ENCODE measurements at regions not wholly inside any gene's neighbourhood (a gene's known extent, or its start where the extent isn't known, plus 50 kb on each side); places are given as distances from the start of the nearest gene placed in this dataset.

GRCh38 chr18:66159451-66159850 lies 408.6 kb downstream of the CDH7 start:
- H2BK12ac ChIP-seq (ENCODE audit: low read depth, low read length) = no peak overlapping the region
- no peak overlapping the region for H4K91ac ChIP-seq (replicated peaks; ENCODE audit: insufficient read length, low read length)
- H4K5ac ChIP-seq (ENCODE audit: insufficient read length, low read depth, low read length) = no peak overlapping the region
- 100% methylated on average over 1 of the region's 1 CpG; no CpG with 5 or more reads in 1 of the 2 experiments for WGBS, 2 experiments (ENCODE audit: extremely low coverage in 1 of 2, insufficient coverage in 1 of 2, insufficient read length in 1 of 2, insufficient replicate concordance in 2 of 2, low coverage in 1 of 2, low lambda C conversion rate in 2 of 2, missing lambda C conversion rate in 1 of 2)
- H3K23me2 ChIP-seq (ENCODE audit: low read depth, low read length) = no peaks in the 10 kb centered on the region
- H3K14ac ChIP-seq (ENCODE audit: insufficient read length) = no peak overlapping the region
- H2AFZ ChIP-seq (ENCODE audit: low read length) = no peak overlapping the region
- POLR2A ChIA-PET (ENCODE audit: partially characterized antibody) = no interaction called here
- no peak overlapping the region for H3K4me2 ChIP-seq (ENCODE audit: insufficient read depth in 1 of 2, low read depth in 2 of 2, low read length in 2 of 2)
- no peaks in the 10 kb centered on the region for H4K20me1 ChIP-seq (replicated peaks in 1 of 2; ENCODE audit: control insufficient read depth in 1 of 2, insufficient read depth in 2 of 2, low read length in 2 of 2)
- no peak overlapping the region for H3K4me3 ChIP-seq (ENCODE audit: extremely low read depth in 1 of 4, insufficient read depth in 2 of 4, low read depth in 3 of 4, low read length in 4 of 4)
- no peaks in the 10 kb centered on the region for H3K4me1 ChIP-seq (replicated peaks in 1 of 4; ENCODE audit: control insufficient read depth in 3 of 4, insufficient read depth in 4 of 4, low read length in 3 of 4)
- no peak overlapping the region for H3K56ac ChIP-seq (replicated peaks; ENCODE audit: insufficient read length, low read depth, low read length)
- H4K8ac ChIP-seq (ENCODE audit: extremely low read depth, insufficient read depth, low read length) = no peak overlapping the region
- H3K79me1 ChIP-seq (ENCODE audit: low read depth, low read length) = no peaks in the 10 kb centered on the region
- CTCF ChIA-PET (ENCODE audit: partially characterized antibody) = interaction anchor here (0.6 kb wide), 1 partner anchor 28 kb away, joined by 3 read pairs; no protein-coding TSS in a partner anchor
- H3K9ac ChIP-seq (replicated peaks in 1 of 4; ENCODE audit: extremely low read depth in 1 of 4, low read depth in 3 of 4, low read length in 3 of 4) = no peak overlapping the region
- H2BK20ac ChIP-seq (ENCODE audit: low read length) = no peak overlapping the region
- H3K23ac ChIP-seq (ENCODE audit: insufficient read length) = no peak overlapping the region
- no peak overlapping the region for H2BK120ac ChIP-seq (replicated peaks; ENCODE audit: low read depth, low read length)
- H3K27me3 ChIP-seq (replicated peaks in 1 of 4; ENCODE audit: control insufficient read depth in 3 of 4, extremely low read depth in 1 of 4, insufficient read depth in 3 of 4, low read length in 3 of 4) = no peaks in the 10 kb centered on the region
- no peaks in the 10 kb centered on the region for H3K36me3 ChIP-seq (ENCODE audit: control insufficient read depth in 2 of 4, insufficient read depth in 4 of 4, low read length in 3 of 4)
- DNase-seq (ENCODE audit: low read depth in 1 of 2, low spot score in 2 of 2) (no peak), FAIRE-seq (no peak)
- H2BK5ac ChIP-seq (ENCODE audit: low read depth, low read length) = no peak overlapping the region
- no peak overlapping the region for H3K27ac ChIP-seq (ENCODE audit: low read depth, low read length)
- no peaks in the 10 kb centered on the region for H3K9me3 ChIP-seq (ENCODE audit: insufficient read depth in 2 of 2, low read depth in 1 of 2, low read length in 1 of 2)
- H2BK15ac ChIP-seq (ENCODE audit: low read length) = no peak overlapping the region
- no peak overlapping the region for H3K4ac ChIP-seq (replicated peaks; ENCODE audit: insufficient read length, low read depth, low read length)
- no peak overlapping the region for H3K18ac ChIP-seq (ENCODE audit: extremely low read depth, low read length)
- H3K79me2 ChIP-seq (ENCODE audit: control insufficient read depth in 1 of 2, insufficient read depth in 2 of 2, low read length in 2 of 2) = no peaks in the 10 kb centered on the region
- no peak overlapping the region for H2AK5ac ChIP-seq (ENCODE audit: low read depth, low read length)
- TF ChIP-seq SIN3A (conservative IDR thresholded peaks at IDR 0.05 in 1 of 2, IDR thresholded peaks at IDR 0.05 in 1 of 2; ENCODE audit: low read depth in 1 of 2, low read length in 2 of 2) (no peak), SUZ12 (IDR thresholded peaks at IDR 0.05; ENCODE audit: low read length) (no peak), SIRT6 (IDR thresholded peaks at IDR 0.05; ENCODE audit: low read length) (no peak), SIX5 (IDR thresholded peaks at IDR 0.05; ENCODE audit: low read depth, low read length) (no peak), EZH2 (IDR thresholded peaks at IDR 0.05; ENCODE audit: low read depth, low read length, severe bottlenecking) (no peak), ZNF274 (IDR thresholded peaks at IDR 0.05; ENCODE audit: borderline replicate concordance, extremely low read depth, low read length) (no peak), TAF7 (optimal IDR thresholded peaks at IDR 0.05; ENCODE audit: borderline replicate concordance, low read depth, low read length) (no peak), CEBPB (IDR thresholded peaks at IDR 0.05; ENCODE audit: low read depth, low read length) (no peak), GABPA (IDR thresholded peaks at IDR 0.05; ENCODE audit: borderline replicate concordance, insufficient read depth, low read length) (no peak)
- TF ChIP-seq, protein P1, sequence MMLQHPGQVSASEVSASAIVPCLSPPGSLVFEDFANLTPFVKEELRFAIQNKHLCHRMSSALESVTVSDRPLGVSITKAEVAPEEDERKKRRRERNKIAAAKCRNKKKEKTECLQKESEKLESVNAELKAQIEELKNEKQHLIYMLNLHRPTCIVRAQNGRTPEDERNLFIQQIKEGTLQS (IDR thresholded peaks at IDR 0.05; ENCODE audit: insufficient read depth, low read depth, low read length) = no peak
- TF ChIP-seq, protein P2, sequence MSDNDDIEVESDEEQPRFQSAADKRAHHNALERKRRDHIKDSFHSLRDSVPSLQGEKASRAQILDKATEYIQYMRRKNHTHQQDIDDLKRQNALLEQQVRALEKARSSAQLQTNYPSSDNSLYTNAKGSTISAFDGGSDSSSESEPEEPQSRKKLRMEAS (IDR thresholded peaks at IDR 0.05) = no peak
